AG04450 (cell line): ENCODE measurements at regions not wholly inside any gene's neighbourhood (a gene's known extent, or its start where the extent isn't known, plus 50 kb on each side); places are given as distances from the start of the nearest gene placed in this dataset.

Experiments
- CTCF ChIA-PET: fragments of 300-600, 350-600 bp; formaldehyde crosslinking; extraction: SDS; loops from one replicate; lab custom pipeline; 2022; ENCODE audit warnings: antibody characterized with exemption, inconsistent platforms; lab: Charles Lee
- POLR2A ChIA-PET: fragments of 350-600 bp; formaldehyde crosslinking; extraction: SDS; loops from one replicate; lab custom pipeline; 2021; ENCODE audit warnings: antibody characterized with exemption, inconsistent platforms; lab: Yijun Ruan, JAX
- DNase-seq: peaks from one replicate; pipeline ENCODE4 v3.0.0-alpha.2; 2011; ENCODE audit warnings: low read depth, low spot score
- H3K27ac ChIP-seq: one replicate; pipeline ENCODE4 v1.5.1; 2012; ENCODE audit warnings: low read depth, low read length, control low read depth
- H3K27me3 ChIP-seq: one replicate; pipeline ENCODE4 v1.6.0; 2012; ENCODE audit warnings: low read length; ENCODE audit not compliant: control insufficient read depth, insufficient read depth
- H3K4me3 ChIP-seq: 2 replicates; pipeline ENCODE4 v1.5.1; 2011; ENCODE audit warnings: mild to moderate bottlenecking, low read depth, low read length, control low read depth
- H3K9me3 ChIP-seq: 2 replicates; pipeline ENCODE4 v1.5.1; 2012; ENCODE audit warnings: low read length; ENCODE audit not compliant: control insufficient read depth, insufficient read depth
- CTCF ChIP-seq: IDR thresholded peaks from 2 replicates; pipeline ENCODE4 v1.5.1; 2011; ENCODE audit warnings: low read depth, low read length, control low read depth, inconsistent platforms

GRCh38 chr2:37541516-37541915 lies 129.9 kb downstream of the CDC42EP3 start:
- no peaks in the 10 kb centered on the region for H3K27me3 ChIP-seq
- no peak overlapping the region for H3K4me3 ChIP-seq
- CTCF ChIA-PET = no interaction called here
- H3K9me3 ChIP-seq = no peaks in the 10 kb centered on the region
- no peak for DNase-seq
- POLR2A ChIA-PET = no interaction called here
- no peak for TF ChIP-seq CTCF
- no peak overlapping the region for H3K27ac ChIP-seq

GRCh38 chr2:37543999-37544557 lies 127.4 kb downstream of the CDC42EP3 start:
- ChIA-PET POLR2A (interaction anchor here (0.6 kb wide), 1 partner anchor 72 kb away, joined by 3 read pairs; no protein-coding TSS in a partner anchor), CTCF (no interaction called here)
- Histone ChIP-seq H3K27ac (no peak overlapping the region), H3K27me3 (no peaks in the 10 kb centered on the region), H3K4me3 (no peak overlapping the region), H3K9me3 (no peaks in the 10 kb centered on the region)
- DNase-seq = no peak
- TF ChIP-seq CTCF = no peak

GRCh38 chr2:37544591-37545031 lies 126.8 kb downstream of the CDC42EP3 start:
- no peak for DNase-seq
- Histone ChIP-seq H3K4me3 (no peak overlapping the region), H3K27me3 (no peaks in the 10 kb centered on the region), H3K27ac (no peak overlapping the region), H3K9me3 (no peaks in the 10 kb centered on the region)
- POLR2A ChIA-PET = no interaction called here
- CTCF ChIA-PET = no interaction called here
- no peak for TF ChIP-seq CTCF

- ChIA-PET POLR2A (no interaction called here), CTCF (interaction anchor here (1.1 kb wide), 1 partner anchor 12 kb away, joined by 3 read pairs; no protein-coding TSS in a partner anchor)
- H3K4me3 ChIP-seq = no peak overlapping the region
- no peaks in the 10 kb centered on the region for H3K27me3 ChIP-seq
- H3K9me3 ChIP-seq = no peaks in the 10 kb centered on the region
- no peak overlapping the region for H3K27ac ChIP-seq
- TF ChIP-seq CTCF = no peak
- no peak for DNase-seq
Observed at GRCh38 chr2:37549598-37549997, 121.8 kb downstream of the CDC42EP3 start.

GRCh38 chr2:37550190-37550589 lies 121.3 kb downstream of the CDC42EP3 start:
- DNase-seq = no peak

More at GRCh38 chr2:37550190-37550589, 121.3 kb downstream of the CDC42EP3 start:
- no peaks in the 10 kb centered on the region for H3K27me3 ChIP-seq
- no peak for TF ChIP-seq CTCF
- H3K9me3 ChIP-seq = no peaks in the 10 kb centered on the region
- POLR2A ChIA-PET = no interaction called here
- H3K4me3 ChIP-seq = no peak overlapping the region
- CTCF ChIA-PET = interaction anchor here (1.1 to 1.2 kb wide), 2 partner anchors 11 to 13 kb away, joined by 3 read pairs; no protein-coding TSS in a partner anchor
- H3K27ac ChIP-seq = no peak overlapping the region
